ENCODE measurements at regions not wholly inside any gene's neighbourhood (a gene's known extent, or its start where the extent isn't known, plus 50 kb on each side); places are given as distances from the start of the nearest gene placed in this dataset.

DNA sequence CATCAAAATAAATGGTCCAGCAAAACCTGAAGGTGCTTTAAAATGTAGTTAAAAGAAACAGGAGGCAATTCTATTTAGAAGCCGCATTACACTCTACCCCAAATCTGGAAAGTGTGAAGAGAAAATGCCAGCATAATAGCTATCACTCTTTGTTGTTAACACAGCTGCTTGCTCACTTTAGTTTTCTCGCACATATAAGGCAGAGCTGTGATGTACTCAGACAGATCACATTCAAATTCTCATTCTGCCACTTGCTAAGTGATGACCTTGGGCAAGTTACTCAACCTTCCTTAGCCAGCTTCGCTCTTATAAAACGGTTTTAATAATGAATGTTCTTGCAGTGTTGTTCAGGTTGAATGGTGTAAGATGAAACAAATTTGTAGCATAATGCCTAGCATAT, 56.0 kb upstream of the MGAT4C start:
- DNase-seq = no peak
